ENCODE measurements at regions not wholly inside any gene's neighbourhood (a gene's known extent, or its start where the extent isn't known, plus 50 kb on each side); places are given as distances from the start of the nearest gene placed in this dataset.

- DNase-seq, result no peak
Observed at GRCh38 chr2:44879269-44880124, 62.0 kb upstream of the SIX3 start.

DNA sequence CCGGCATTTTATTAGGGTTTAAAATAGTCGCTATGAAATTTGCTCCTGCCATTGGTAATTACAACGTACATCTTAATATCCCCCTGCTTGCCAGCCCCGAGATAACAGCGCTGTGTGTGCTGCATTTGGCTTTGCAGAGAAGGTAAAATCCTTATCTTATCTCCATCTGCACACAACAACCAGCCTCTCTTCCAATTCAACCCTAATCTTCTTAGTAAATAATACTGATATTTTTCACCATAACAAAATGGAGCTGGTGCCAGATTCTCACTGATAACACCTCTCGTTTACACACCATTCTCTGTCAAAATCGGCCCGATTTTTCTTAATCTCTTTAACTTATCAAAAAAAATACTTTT lies 61.4 kb upstream of the SIX3 start:
- DNase-seq, result no peak

DNA sequence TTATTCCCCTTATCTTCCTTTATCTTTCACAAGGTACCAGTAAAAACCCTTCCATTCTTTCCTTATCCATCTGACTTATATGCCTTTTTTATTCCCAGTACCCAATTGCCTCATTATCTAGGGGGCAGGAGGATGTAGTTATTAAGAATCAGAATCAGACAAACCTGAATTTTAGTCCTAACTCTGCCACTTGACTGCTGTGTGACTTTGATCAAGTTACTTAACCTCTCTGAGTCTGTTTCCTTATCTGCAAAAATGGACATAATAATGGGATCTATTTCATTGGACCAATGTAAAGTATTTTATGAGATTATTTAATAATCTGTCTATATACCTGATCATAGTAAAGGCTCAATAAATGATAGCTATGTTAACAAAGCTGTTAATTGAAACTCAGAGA lies 59.6 kb upstream of the SIX3 start:
- DNase-seq, result no peak

GRCh38 chr2:44883356-44883755 lies 58.1 kb upstream of the SIX3 start:
- DNase-seq, result no peak

GRCh38 chr2:44884231-44884630 lies 57.3 kb upstream of the SIX3 start:
- no peak for DNase-seq

DNA sequence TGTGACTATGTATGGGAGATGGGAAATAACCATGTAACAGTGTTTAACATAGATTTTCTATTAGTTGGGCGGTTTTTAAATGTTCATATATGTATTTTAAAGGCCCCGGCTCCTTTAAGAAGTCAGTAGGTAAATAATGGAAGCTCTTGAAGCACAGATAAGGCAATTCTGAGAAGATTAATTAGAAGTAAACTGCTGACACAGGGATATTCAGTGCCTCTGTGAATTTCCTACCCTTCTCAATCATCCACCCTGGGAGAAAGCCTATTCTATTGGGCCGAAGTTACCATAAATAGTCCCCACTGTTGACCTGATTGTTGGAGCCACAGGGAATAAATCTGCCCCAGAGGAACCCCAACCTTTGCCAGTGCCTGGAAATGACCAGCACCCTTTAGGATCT lies 56.8 kb upstream of the SIX3 start:
- no peak for DNase-seq

DNA sequence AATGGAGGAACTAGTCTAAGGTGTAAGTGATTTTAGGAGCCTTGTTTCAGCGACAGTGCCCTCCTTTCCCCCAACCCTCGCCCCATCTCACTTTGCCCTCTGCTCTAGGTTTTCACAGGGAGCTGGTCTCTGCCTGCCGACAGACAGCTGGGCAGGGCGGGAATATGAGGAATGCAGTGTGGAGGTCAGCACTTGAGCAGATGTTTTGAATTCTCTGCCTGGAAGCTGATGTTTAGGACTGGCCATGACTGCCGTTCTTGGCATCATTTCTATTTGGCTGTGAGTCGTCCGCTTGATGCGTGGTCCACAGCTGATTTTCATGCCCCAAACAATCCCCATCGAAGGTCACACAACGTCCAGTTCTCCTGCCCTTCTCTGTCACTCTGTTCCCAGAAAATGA lies 55.1 kb upstream of the SIX3 start:
- DNase-seq, result no peak

GRCh38 chr2:44889096-44889495 lies 52.4 kb upstream of the SIX3 start:
- DNase-seq, result no peak
